ENCODE measurements at regions not wholly inside any gene's neighbourhood (a gene's known extent, or its start where the extent isn't known, plus 50 kb on each side); places are given as distances from the start of the nearest gene placed in this dataset.

- Histone ChIP-seq H3K4me3 (no peak overlapping the region), H3K4me1 (ENCODE audit: insufficient read depth) (no peaks in the 10 kb centered on the region), H2AFZ (no peak overlapping the region), H3K27ac (no peak overlapping the region), H4K20me1 (ENCODE audit: insufficient read depth, poor library complexity, severe bottlenecking) (no peaks in the 10 kb centered on the region), H3K9me3 (ENCODE audit: low read depth) (no peaks in the 10 kb centered on the region), H3K9me2 (replicated peaks; ENCODE audit: insufficient read depth) (no peaks in the 10 kb centered on the region), H3K79me2 (no peaks in the 10 kb centered on the region), H3K27me3 (peaks cover 4% of the 10 kb centered on the region), H3K36me3 (replicated peaks; ENCODE audit: insufficient read depth, low read depth) (no peaks in the 10 kb centered on the region), H3K4me2 (no peak overlapping the region)
- WGBS (ENCODE audit: low lambda C conversion rate, missing lambda C conversion rate) = 80% methylated on average over 6 of the region's 6 CpGs
- no peak for DNase-seq (ENCODE audit: low spot score)
- TF ChIP-seq CTCF (IDR thresholded peaks at IDR 0.05; ENCODE audit: poor library complexity) = no peak
- no peak for TF ChIP-seq EZH2phosphoT487 (IDR thresholded peaks at IDR 0.05; ENCODE audit: low read depth, severe bottlenecking, unreplicated experiment)
- no peak for TF ChIP-seq EZH2 (IDR thresholded peaks at IDR 0.05; ENCODE audit: borderline replicate concordance)
These were observed 751.2 kb downstream of the NR2F2 start for GRCh38 chr15:97081666-97082226.

GRCh38 chr15:97082830-97083229, 752.3 kb downstream of the NR2F2 start:
- H2AFZ ChIP-seq = no peak overlapping the region
- H3K9me3 ChIP-seq (ENCODE audit: low read depth) = no peaks in the 10 kb centered on the region
- no peak overlapping the region for H3K27ac ChIP-seq
- no peak overlapping the region for H3K4me2 ChIP-seq
- H4K20me1 ChIP-seq (ENCODE audit: insufficient read depth, poor library complexity, severe bottlenecking) = no peaks in the 10 kb centered on the region
- no peak for TF ChIP-seq EZH2phosphoT487 (IDR thresholded peaks at IDR 0.05; ENCODE audit: low read depth, severe bottlenecking, unreplicated experiment)
- TF ChIP-seq CTCF (IDR thresholded peaks at IDR 0.05; ENCODE audit: poor library complexity) = no peak
- no peak for TF ChIP-seq EZH2 (IDR thresholded peaks at IDR 0.05; ENCODE audit: borderline replicate concordance)
- H3K79me2 ChIP-seq = no peaks in the 10 kb centered on the region
- no peak overlapping the region for H3K4me3 ChIP-seq
- 93% methylated on average over 9 of the region's 9 CpGs for WGBS (ENCODE audit: low lambda C conversion rate, missing lambda C conversion rate)
- H3K4me1 ChIP-seq (ENCODE audit: insufficient read depth) = no peaks in the 10 kb centered on the region
- H3K9me2 ChIP-seq (replicated peaks; ENCODE audit: insufficient read depth) = no peaks in the 10 kb centered on the region
- no peak for DNase-seq (ENCODE audit: low spot score)
- peaks cover 4% of the 10 kb centered on the region for H3K27me3 ChIP-seq
- no peaks in the 10 kb centered on the region for H3K36me3 ChIP-seq (replicated peaks; ENCODE audit: insufficient read depth, low read depth)

GRCh38 chr15:97084650-97085049, 754.1 kb downstream of the NR2F2 start:
- Histone ChIP-seq H4K20me1 (ENCODE audit: insufficient read depth, poor library complexity, severe bottlenecking) (no peaks in the 10 kb centered on the region), H3K4me1 (ENCODE audit: insufficient read depth) (no peaks in the 10 kb centered on the region), H3K9me2 (replicated peaks; ENCODE audit: insufficient read depth) (no peaks in the 10 kb centered on the region), H3K36me3 (replicated peaks; ENCODE audit: insufficient read depth, low read depth) (no peaks in the 10 kb centered on the region), H3K4me2 (no peak overlapping the region), H3K9me3 (ENCODE audit: low read depth) (no peaks in the 10 kb centered on the region), H3K4me3 (no peak overlapping the region), H3K27ac (no peak overlapping the region), H2AFZ (no peak overlapping the region), H3K27me3 (peaks cover 4% of the 10 kb centered on the region), H3K79me2 (no peaks in the 10 kb centered on the region)
- TF ChIP-seq EZH2phosphoT487 (IDR thresholded peaks at IDR 0.05; ENCODE audit: low read depth, severe bottlenecking, unreplicated experiment) (no peak), EZH2 (IDR thresholded peaks at IDR 0.05; ENCODE audit: borderline replicate concordance) (no peak), CTCF (IDR thresholded peaks at IDR 0.05; ENCODE audit: poor library complexity) (no peak)
- WGBS (ENCODE audit: low lambda C conversion rate, missing lambda C conversion rate) = 65% methylated on average over 2 of the region's 2 CpGs
- no peak for DNase-seq (ENCODE audit: low spot score)

- no peaks in the 10 kb centered on the region for H3K36me3 ChIP-seq (replicated peaks; ENCODE audit: insufficient read depth, low read depth)
- H3K27ac ChIP-seq = no peak overlapping the region
- H3K27me3 ChIP-seq = peaks cover 4% of the 10 kb centered on the region
- H3K4me3 ChIP-seq = no peak overlapping the region
- WGBS (ENCODE audit: low lambda C conversion rate, missing lambda C conversion rate) = 58% methylated on average over 13 of the region's 13 CpGs
- no peaks in the 10 kb centered on the region for H4K20me1 ChIP-seq (ENCODE audit: insufficient read depth, poor library complexity, severe bottlenecking)
- H3K9me3 ChIP-seq (ENCODE audit: low read depth) = no peaks in the 10 kb centered on the region
- H3K79me2 ChIP-seq = no peaks in the 10 kb centered on the region
- H3K4me2 ChIP-seq = no peak overlapping the region
- no peak overlapping the region for H2AFZ ChIP-seq
- no peaks in the 10 kb centered on the region for H3K9me2 ChIP-seq (replicated peaks; ENCODE audit: insufficient read depth)
- H3K4me1 ChIP-seq (ENCODE audit: insufficient read depth) = no peaks in the 10 kb centered on the region
- TF ChIP-seq EZH2phosphoT487 (IDR thresholded peaks at IDR 0.05; ENCODE audit: low read depth, severe bottlenecking, unreplicated experiment) (no peak), EZH2 (IDR thresholded peaks at IDR 0.05; ENCODE audit: borderline replicate concordance) (no peak), CTCF (IDR thresholded peaks at IDR 0.05; ENCODE audit: poor library complexity) (no peak)
- DNase-seq (ENCODE audit: low spot score) = no peak
These were observed 755.2 kb downstream of the NR2F2 start for GRCh38 chr15:97085731-97086130.
